ENCODE measurements at regions not wholly inside any gene's neighbourhood (a gene's known extent, or its start where the extent isn't known, plus 50 kb on each side); places are given as distances from the start of the nearest gene placed in this dataset.

DNA sequence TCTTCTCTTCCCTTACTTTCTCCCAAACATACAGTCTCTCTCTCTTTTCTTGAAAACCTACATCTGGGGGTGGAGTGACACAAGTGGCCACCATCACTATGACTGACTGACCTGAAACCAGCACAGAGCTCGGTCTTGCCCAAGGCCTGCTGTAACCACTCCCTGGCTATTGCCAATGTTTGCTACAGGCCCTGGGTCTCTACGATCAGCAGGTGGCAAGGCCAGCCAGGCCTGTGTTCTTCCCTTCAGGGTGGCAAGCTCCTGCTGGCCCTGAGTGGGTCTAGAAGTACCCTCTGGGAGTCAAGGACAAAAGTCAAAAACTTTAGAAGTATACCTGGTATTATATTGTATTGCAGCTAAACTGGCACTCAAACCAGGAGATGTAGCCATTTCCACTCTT, 140.9 kb upstream of the TGFBR2 start:
- H3K36me3 Mint-ChIP-seq (ENCODE audit: low read depth) = no peaks in the 10 kb centered on the region
- no peaks in the 10 kb centered on the region for H3K79me2 ChIP-seq (replicated peaks; ENCODE audit: insufficient read depth)
- H3K4me3 ChIP-seq = no peak overlapping the region
- H3K27ac Mint-ChIP-seq = no peak overlapping the region
- DNase-seq (ENCODE audit: low spot score) (no peak), ATAC-seq (no peak)
- TF ChIP-seq STAT1 (IDR thresholded peaks at IDR 0.05; ENCODE audit: unreplicated experiment) (no peak), EZH2phosphoT487 (IDR thresholded peaks at IDR 0.05; ENCODE audit: unreplicated experiment) (no peak), ZNF331 (CRISPR knock-in tag; IDR thresholded peaks at IDR 0.05; ENCODE audit: low read depth) (no peak), NANOG (IDR thresholded peaks at IDR 0.05; ENCODE audit: borderline replicate concordance) (no peak), JUNB (IDR thresholded peaks at IDR 0.05; ENCODE audit: unreplicated experiment) (no peak), ZNF114 (CRISPR knock-in tag; IDR thresholded peaks at IDR 0.05) (no peak)
- TF ChIP-seq, protein P1, sequence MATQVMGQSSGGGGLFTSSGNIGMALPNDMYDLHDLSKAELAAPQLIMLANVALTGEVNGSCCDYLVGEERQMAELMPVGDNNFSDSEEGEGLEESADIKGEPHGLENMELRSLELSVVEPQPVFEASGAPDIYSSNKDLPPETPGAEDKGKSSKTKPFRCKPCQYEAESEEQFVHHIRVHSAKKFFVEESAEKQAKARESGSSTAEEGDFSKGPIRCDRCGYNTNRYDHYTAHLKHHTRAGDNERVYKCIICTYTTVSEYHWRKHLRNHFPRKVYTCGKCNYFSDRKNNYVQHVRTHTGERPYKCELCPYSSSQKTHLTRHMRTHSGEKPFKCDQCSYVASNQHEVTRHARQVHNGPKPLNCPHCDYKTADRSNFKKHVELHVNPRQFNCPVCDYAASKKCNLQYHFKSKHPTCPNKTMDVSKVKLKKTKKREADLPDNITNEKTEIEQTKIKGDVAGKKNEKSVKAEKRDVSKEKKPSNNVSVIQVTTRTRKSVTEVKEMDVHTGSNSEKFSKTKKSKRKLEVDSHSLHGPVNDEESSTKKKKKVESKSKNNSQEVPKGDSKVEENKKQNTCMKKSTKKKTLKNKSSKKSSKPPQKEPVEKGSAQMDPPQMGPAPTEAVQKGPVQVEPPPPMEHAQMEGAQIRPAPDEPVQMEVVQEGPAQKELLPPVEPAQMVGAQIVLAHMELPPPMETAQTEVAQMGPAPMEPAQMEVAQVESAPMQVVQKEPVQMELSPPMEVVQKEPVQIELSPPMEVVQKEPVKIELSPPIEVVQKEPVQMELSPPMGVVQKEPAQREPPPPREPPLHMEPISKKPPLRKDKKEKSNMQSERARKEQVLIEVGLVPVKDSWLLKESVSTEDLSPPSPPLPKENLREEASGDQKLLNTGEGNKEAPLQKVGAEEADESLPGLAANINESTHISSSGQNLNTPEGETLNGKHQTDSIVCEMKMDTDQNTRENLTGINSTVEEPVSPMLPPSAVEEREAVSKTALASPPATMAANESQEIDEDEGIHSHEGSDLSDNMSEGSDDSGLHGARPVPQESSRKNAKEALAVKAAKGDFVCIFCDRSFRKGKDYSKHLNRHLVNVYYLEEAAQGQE (IDR thresholded peaks at IDR 0.05; ENCODE audit: unreplicated experiment) = no peak
- no peak overlapping the region for H3K4me3 Mint-ChIP-seq
- H3K27me3 ChIP-seq (ENCODE audit: insufficient read depth) = no peaks in the 10 kb centered on the region
- H3F3A ChIP-seq (replicated peaks; ENCODE audit: low read depth) = no peaks in the 10 kb centered on the region
- H3K27me3 Mint-ChIP-seq (ENCODE audit: insufficient read depth, low read depth, poor library complexity) = no peaks in the 10 kb centered on the region
- no peaks in the 10 kb centered on the region for H3K9me3 Mint-ChIP-seq
- no peaks in the 10 kb centered on the region for H3K4me1 Mint-ChIP-seq
- no peaks in the 10 kb centered on the region for H4K20me1 ChIP-seq (replicated peaks; ENCODE audit: insufficient read depth)
- H2AFZ ChIP-seq = no peak overlapping the region
- H3K9me2 ChIP-seq (ENCODE audit: insufficient read depth) = peaks cover 21% of the 10 kb centered on the region
- no peaks in the 10 kb centered on the region for H3K4me1 ChIP-seq (ENCODE audit: insufficient read depth)
- H3K27ac ChIP-seq (ENCODE audit: low read depth) = no peak overlapping the region
- H3K4me2 ChIP-seq = no peak overlapping the region
- H3K36me3 ChIP-seq (ENCODE audit: insufficient read depth) = no peaks in the 10 kb centered on the region

DNA sequence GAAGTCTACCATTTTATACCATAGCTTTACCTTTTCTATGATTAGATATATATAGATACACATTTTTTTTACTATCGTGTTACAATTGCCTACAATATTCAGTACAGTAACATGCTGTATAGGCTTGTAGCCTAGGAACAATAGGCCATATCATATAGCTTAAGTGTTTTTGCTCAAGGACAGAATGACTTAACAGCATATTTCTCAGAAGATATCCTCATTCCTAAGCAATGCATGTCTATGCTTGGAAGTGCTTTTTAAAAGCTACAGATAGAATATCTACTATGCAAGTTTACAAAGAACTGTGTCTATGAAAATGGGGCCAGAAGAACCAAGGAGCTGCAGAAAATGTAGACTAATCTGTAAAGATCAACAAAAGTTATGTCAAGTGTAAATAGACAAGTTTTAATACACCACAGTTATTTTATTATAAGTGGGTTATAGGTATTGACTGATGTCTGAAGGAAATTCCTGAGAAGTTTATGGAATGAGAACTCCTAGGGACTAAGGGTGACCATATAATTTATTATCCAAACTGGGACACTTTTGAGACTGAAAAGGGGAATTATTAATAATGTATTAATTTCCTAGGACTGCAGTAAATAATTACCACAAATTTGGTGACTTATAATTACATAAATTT, 138.7 kb upstream of the TGFBR2 start:
- Mint-ChIP-seq H3K36me3 (ENCODE audit: low read depth) (no peaks in the 10 kb centered on the region), H3K9me3 (no peaks in the 10 kb centered on the region)
- H2AFZ ChIP-seq = no peak overlapping the region
- no peak for TF ChIP-seq STAT1 (IDR thresholded peaks at IDR 0.05; ENCODE audit: unreplicated experiment)
- TF ChIP-seq, protein P2, sequence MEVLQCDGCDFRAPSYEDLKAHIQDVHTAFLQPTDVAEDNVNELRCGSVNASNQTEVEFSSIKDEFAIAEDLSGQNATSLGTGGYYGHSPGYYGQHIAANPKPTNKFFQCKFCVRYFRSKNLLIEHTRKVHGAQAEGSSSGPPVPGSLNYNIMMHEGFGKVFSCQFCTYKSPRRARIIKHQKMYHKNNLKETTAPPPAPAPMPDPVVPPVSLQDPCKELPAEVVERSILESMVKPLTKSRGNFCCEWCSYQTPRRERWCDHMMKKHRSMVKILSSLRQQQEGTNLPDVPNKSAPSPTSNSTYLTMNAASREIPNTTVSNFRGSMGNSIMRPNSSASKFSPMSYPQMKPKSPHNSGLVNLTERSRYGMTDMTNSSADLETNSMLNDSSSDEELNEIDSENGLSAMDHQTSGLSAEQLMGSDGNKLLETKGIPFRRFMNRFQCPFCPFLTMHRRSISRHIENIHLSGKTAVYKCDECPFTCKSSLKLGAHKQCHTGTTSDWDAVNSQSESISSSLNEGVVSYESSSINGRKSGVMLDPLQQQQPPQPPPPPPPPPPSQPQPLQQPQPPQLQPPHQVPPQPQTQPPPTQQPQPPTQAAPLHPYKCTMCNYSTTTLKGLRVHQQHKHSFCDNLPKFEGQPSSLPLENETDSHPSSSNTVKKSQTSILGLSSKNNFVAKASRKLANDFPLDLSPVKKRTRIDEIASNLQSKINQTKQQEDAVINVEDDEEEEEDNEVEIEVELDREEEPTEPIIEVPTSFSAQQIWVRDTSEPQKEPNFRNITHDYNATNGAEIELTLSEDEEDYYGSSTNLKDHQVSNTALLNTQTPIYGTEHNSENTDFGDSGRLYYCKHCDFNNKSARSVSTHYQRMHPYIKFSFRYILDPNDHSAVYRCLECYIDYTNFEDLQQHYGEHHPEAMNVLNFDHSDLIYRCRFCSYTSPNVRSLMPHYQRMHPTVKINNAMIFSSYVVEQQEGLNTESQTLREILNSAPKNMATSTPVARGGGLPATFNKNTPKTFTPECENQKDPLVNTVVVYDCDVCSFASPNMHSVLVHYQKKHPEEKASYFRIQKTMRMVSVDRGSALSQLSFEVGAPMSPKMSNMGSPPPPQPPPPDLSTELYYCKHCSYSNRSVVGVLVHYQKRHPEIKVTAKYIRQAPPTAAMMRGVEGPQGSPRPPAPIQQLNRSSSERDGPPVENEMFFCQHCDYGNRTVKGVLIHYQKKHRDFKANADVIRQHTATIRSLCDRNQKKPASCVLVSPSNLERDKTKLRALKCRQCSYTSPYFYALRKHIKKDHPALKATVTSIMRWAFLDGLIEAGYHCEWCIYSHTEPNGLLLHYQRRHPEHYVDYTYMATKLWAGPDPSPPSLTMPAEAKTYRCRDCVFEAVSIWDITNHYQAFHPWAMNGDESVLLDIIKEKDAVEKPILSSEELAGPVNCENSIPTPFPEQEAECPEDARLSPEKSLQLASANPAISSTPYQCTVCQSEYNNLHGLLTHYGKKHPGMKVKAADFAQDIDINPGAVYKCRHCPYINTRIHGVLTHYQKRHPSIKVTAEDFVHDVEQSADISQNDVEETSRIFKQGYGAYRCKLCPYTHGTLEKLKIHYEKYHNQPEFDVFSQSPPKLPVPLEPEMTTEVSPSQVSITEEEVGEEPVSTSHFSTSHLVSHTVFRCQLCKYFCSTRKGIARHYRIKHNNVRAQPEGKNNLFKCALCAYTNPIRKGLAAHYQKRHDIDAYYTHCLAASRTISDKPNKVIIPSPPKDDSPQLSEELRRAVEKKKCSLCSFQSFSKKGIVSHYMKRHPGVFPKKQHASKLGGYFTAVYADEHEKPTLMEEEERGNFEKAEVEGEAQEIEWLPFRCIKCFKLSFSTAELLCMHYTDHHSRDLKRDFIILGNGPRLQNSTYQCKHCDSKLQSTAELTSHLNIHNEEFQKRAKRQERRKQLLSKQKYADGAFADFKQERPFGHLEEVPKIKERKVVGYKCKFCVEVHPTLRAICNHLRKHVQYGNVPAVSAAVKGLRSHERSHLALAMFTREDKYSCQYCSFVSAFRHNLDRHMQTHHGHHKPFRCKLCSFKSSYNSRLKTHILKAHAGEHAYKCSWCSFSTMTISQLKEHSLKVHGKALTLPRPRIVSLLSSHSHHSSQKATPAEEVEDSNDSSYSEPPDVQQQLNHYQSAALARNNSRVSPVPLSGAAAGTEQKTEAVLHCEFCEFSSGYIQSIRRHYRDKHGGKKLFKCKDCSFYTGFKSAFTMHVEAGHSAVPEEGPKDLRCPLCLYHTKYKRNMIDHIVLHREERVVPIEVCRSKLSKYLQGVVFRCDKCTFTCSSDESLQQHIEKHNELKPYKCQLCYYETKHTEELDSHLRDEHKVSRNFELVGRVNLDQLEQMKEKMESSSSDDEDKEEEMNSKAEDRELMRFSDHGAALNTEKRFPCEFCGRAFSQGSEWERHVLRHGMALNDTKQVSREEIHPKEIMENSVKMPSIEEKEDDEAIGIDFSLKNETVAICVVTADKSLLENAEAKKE (CRISPR knock-in tag; IDR thresholded peaks at IDR 0.05) = no peak
- TF ChIP-seq, protein P3, sequence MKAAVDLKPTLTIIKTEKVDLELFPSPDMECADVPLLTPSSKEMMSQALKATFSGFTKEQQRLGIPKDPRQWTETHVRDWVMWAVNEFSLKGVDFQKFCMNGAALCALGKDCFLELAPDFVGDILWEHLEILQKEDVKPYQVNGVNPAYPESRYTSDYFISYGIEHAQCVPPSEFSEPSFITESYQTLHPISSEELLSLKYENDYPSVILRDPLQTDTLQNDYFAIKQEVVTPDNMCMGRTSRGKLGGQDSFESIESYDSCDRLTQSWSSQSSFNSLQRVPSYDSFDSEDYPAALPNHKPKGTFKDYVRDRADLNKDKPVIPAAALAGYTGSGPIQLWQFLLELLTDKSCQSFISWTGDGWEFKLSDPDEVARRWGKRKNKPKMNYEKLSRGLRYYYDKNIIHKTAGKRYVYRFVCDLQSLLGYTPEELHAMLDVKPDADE (IDR thresholded peaks at IDR 0.05) = no peak

More for the DNA sequence above, 138.7 kb upstream of the TGFBR2 start:
- H3F3A ChIP-seq (replicated peaks; ENCODE audit: low read depth) = no peaks in the 10 kb centered on the region
- DNase-seq (ENCODE audit: low spot score) (no peak), ATAC-seq (no peak)
- no peaks in the 10 kb centered on the region for H3K36me3 ChIP-seq (ENCODE audit: insufficient read depth)
- no peaks in the 10 kb centered on the region for H3K4me1 ChIP-seq (ENCODE audit: insufficient read depth)
- Mint-ChIP-seq H3K4me1 (no peaks in the 10 kb centered on the region), H3K27me3 (ENCODE audit: insufficient read depth, low read depth, poor library complexity) (no peaks in the 10 kb centered on the region), H3K27ac (no peak overlapping the region), H3K4me3 (no peak overlapping the region)
- H4K20me1 ChIP-seq (replicated peaks; ENCODE audit: insufficient read depth) = no peaks in the 10 kb centered on the region
- H3K27me3 ChIP-seq (ENCODE audit: insufficient read depth) = no peaks in the 10 kb centered on the region
- no peaks in the 10 kb centered on the region for H3K79me2 ChIP-seq (replicated peaks; ENCODE audit: insufficient read depth)
- no peak overlapping the region for H3K27ac ChIP-seq (ENCODE audit: low read depth)
- H3K4me2 ChIP-seq = no peak overlapping the region
- no peak overlapping the region for H3K4me3 ChIP-seq
- peaks cover 21% of the 10 kb centered on the region for H3K9me2 ChIP-seq (ENCODE audit: insufficient read depth)

Data from GM23338 (cell line).